Body of pancreas (tissue), 4 donors: ENCODE measurements at regions not wholly inside any gene's neighbourhood (a gene's known extent, or its start where the extent isn't known, plus 50 kb on each side); places are given as distances from the start of the nearest gene placed in this dataset.

ENCODE experiments used
- POLR2A ChIP-seq, 3 donors: fragments of 450-650 bp; IDR thresholded peaks; one replicate each; pipeline ENCODE4 v1.6.1; 2016; ENCODE audit warnings: antibody characterized with exemption in 3 of 3, mild to moderate bottlenecking in 2 of 3
- TF ChIP-seq, protein P1 (sequence below), 7 experiments: fragments of 450-650 bp in 4 of 7; fragments of 200-600 bp in 3 of 7; sonication (generic) in 3 of 7; IDR thresholded peaks; one replicate each; pipeline ENCODE4 v1.5.1; 2016 to 2019; ENCODE audit warnings: antibody characterized with exemption in 7 of 7

DNA sequence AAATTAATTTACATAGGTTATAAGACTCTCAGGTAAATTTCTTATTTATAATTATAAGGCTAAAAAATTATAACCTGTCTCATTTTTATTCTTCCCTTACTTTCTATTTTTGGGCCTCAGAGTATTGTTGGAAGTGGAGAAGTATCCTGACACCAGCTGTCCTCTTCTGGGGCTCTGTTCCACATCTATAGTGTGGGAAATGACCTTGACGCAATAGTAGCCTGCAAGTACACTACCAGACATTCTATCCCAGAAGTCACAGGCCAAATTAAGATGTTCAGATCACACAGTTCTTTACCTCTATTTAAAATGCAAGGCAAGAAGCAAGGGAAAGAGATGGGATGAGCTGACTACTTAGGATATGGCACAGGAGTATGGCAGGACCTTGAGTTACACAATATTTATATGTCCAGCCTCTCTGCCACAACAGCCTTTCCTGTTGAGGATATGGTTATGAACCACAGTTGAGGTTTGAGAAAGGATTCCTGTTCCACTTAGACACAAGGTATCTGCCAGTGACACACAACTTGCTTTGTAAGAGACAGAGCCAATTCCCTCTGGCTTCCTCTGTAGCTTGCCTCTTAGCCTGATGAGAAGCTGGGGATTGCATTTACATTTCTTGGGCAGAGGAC lies 158.0 kb upstream of the IL12A start:
- TF ChIP-seq, protein P1, sequence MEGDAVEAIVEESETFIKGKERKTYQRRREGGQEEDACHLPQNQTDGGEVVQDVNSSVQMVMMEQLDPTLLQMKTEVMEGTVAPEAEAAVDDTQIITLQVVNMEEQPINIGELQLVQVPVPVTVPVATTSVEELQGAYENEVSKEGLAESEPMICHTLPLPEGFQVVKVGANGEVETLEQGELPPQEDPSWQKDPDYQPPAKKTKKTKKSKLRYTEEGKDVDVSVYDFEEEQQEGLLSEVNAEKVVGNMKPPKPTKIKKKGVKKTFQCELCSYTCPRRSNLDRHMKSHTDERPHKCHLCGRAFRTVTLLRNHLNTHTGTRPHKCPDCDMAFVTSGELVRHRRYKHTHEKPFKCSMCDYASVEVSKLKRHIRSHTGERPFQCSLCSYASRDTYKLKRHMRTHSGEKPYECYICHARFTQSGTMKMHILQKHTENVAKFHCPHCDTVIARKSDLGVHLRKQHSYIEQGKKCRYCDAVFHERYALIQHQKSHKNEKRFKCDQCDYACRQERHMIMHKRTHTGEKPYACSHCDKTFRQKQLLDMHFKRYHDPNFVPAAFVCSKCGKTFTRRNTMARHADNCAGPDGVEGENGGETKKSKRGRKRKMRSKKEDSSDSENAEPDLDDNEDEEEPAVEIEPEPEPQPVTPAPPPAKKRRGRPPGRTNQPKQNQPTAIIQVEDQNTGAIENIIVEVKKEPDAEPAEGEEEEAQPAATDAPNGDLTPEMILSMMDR (IDR thresholded peaks at IDR 0.05) = no peak
- TF ChIP-seq POLR2A (IDR thresholded peaks at IDR 0.05) = no peak
